NB4 (cell line): ENCODE measurements at regions not wholly inside any gene's neighbourhood (a gene's known extent, or its start where the extent isn't known, plus 50 kb on each side); places are given as distances from the start of the nearest gene placed in this dataset.

Experiments
- CTCF ChIP-seq: IDR thresholded peaks from one replicate; pipeline ENCODE4 v1.5.1; 2012; ENCODE audit warnings: low read depth, low read length
- MAX ChIP-seq: IDR thresholded peaks from 2 replicates; pipeline ENCODE4 v1.6.1; 2011; ENCODE audit warnings: low read depth, low read length
- POLR2A ChIP-seq: IDR thresholded peaks from 2 replicates; pipeline ENCODE4 v1.6.1; 2011; ENCODE audit warnings: mild to moderate bottlenecking; ENCODE audit not compliant: insufficient read length; ENCODE audit errors: extremely low read depth

- no peak for TF ChIP-seq POLR2A
- TF ChIP-seq CTCF, result no peak
- no peak for TF ChIP-seq MAX
These were observed 146.8 kb downstream of the LNPK start for GRCh38 chr2:175855236-175855635.
